Neuronal stem cell (in vitro differentiated cells): ENCODE measurements at regions not wholly inside any gene's neighbourhood (a gene's known extent, or its start where the extent isn't known, plus 50 kb on each side); places are given as distances from the start of the nearest gene placed in this dataset.

Source experiments
- DNase-seq: peaks from one replicate; pipeline ENCODE4 v3.0.0-alpha.2; 2013; ENCODE audit warnings: low spot score
- H2AFZ ChIP-seq: one replicate; pipeline ENCODE4 v1.6.1; 2013; ENCODE audit warnings: mild to moderate bottlenecking, low read length, inconsistent platforms
- H2AK5ac ChIP-seq: 2 replicates; pipeline ENCODE4 v1.6.1; 2013; ENCODE audit warnings: low read depth, mild to moderate bottlenecking, inconsistent platforms, low read length, moderate library complexity, mixed read lengths
- H2BK120ac ChIP-seq: 2 replicates; pipeline ENCODE4 v1.6.1; 2013; ENCODE audit warnings: low read depth, mild to moderate bottlenecking, inconsistent platforms, low read length, moderate library complexity, mixed read lengths
- H2BK12ac ChIP-seq: one replicate; pipeline ENCODE4 v1.6.1; 2013; ENCODE audit warnings: low read length, inconsistent platforms
- H2BK15ac ChIP-seq: 2 replicates; pipeline ENCODE4 v1.6.1; 2013; ENCODE audit warnings: mild to moderate bottlenecking, low read length, inconsistent platforms, mixed read lengths
- H2BK5ac ChIP-seq: one replicate; pipeline ENCODE4 v1.6.1; 2013; ENCODE audit warnings: inconsistent platforms, mild to moderate bottlenecking, low read length, moderate library complexity
- H3K14ac ChIP-seq: one replicate; pipeline ENCODE4 v1.6.1; 2013; ENCODE audit warnings: low read length, inconsistent platforms
- H3K18ac ChIP-seq: 2 replicates; pipeline ENCODE4 v1.6.1; 2013; ENCODE audit warnings: low read length, inconsistent platforms
- H3K23ac ChIP-seq: 2 replicates; pipeline ENCODE4 v1.6.1; 2013; ENCODE audit warnings: low read depth, mild to moderate bottlenecking, mixed read lengths, low read length, inconsistent platforms; ENCODE audit not compliant: poor library complexity
- H3K27ac ChIP-seq: replicated peaks from 3 replicates; pipeline ENCODE4 v1.5.1; 2013; ENCODE audit warnings: low read length, inconsistent platforms
- H3K27me3 ChIP-seq, 3 experiments: 2 replicates each; pipeline ENCODE4 v1.6.1; 2013; ENCODE audit warnings: low read length in 3 of 3, mild to moderate bottlenecking in 2 of 3, inconsistent platforms in 1 of 3, low read depth in 1 of 3, mixed read lengths in 1 of 3, moderate library complexity in 1 of 3; ENCODE audit not compliant: control insufficient read depth in 3 of 3, insufficient read depth in 3 of 3
- H3K36me3 ChIP-seq, 2 donors: replicated peaks in 1 of 2; 2 replicates each; pipeline ENCODE4 v1.6.1; 2013; ENCODE audit warnings: low read length in 2 of 2; ENCODE audit not compliant: control insufficient read depth in 2 of 2, insufficient read depth in 2 of 2
- H3K4ac ChIP-seq: 2 replicates; pipeline ENCODE4 v1.6.1; 2013; ENCODE audit warnings: inconsistent platforms, mild to moderate bottlenecking, low read length, moderate library complexity
- H3K4me1 ChIP-seq, 2 donors: 1 replicate in 1 of 2; 2 replicates in 1 of 2; pipeline ENCODE4 v1.6.1; 2013; ENCODE audit warnings: low read length in 2 of 2, low read depth in 1 of 2; ENCODE audit not compliant: control insufficient read depth in 2 of 2, insufficient read depth in 1 of 2
- H3K4me2 ChIP-seq: one replicate; pipeline ENCODE4 v1.6.1; 2013; ENCODE audit warnings: mild to moderate bottlenecking, low read length, inconsistent platforms; ENCODE audit not compliant: insufficient read depth, poor library complexity, severe bottlenecking
- H3K4me3 ChIP-seq, 2 donors: 2 replicates each; pipeline ENCODE4 v1.5.1; 2013; ENCODE audit warnings: low read length in 2 of 2, mild to moderate bottlenecking in 2 of 2, inconsistent platforms in 1 of 2, moderate library complexity in 1 of 2
- H3K79me1 ChIP-seq: one replicate; pipeline ENCODE4 v1.6.1; 2013; ENCODE audit warnings: low read depth, mild to moderate bottlenecking, inconsistent platforms, low read length, moderate library complexity
- H3K9ac ChIP-seq: one replicate; pipeline ENCODE4 v1.6.1; 2013; ENCODE audit warnings: mild to moderate bottlenecking, low read depth, low read length, inconsistent platforms; ENCODE audit not compliant: poor library complexity
- H3K9me3 ChIP-seq, 2 donors: replicated peaks in 1 of 2; 2 replicates each; pipeline versions ENCODE3 to v1.6.1; 2013; ENCODE audit warnings: low read length in 2 of 2, mild to moderate bottlenecking in 2 of 2, inconsistent platforms in 1 of 2, low read depth in 1 of 2, mixed read lengths in 1 of 2, moderate library complexity in 1 of 2; ENCODE audit not compliant: control insufficient read depth in 2 of 2, insufficient read depth in 1 of 2
- H4K8ac ChIP-seq: one replicate; pipeline ENCODE4 v1.6.1; 2013; ENCODE audit warnings: low read depth, mild to moderate bottlenecking, inconsistent platforms, low read length, moderate library complexity
- H4K91ac ChIP-seq: one replicate; pipeline ENCODE4 v1.6.1; 2013; ENCODE audit warnings: low read length, low read depth, mild to moderate bottlenecking, inconsistent platforms; ENCODE audit not compliant: poor library complexity
- WGBS, 2 donors: extraction: QIAGEN DNeasy Blood & Tissue Kit; methylation state at CpG; one replicate each; pipeline ENCODE4 v1.1.7; 2013; ENCODE audit warnings: missing lambda C conversion rate in 2 of 2, mixed read lengths in 1 of 2; ENCODE audit not compliant: insufficient read length in 2 of 2, insufficient replicate concordance in 1 of 2; ENCODE audit errors: extremely low coverage in 2 of 2; 5-methylcytosine and 5-hydroxymethylcytosine counted together

- DNase-seq: no peak
- no peak overlapping the region for H3K14ac ChIP-seq
- H3K79me1 ChIP-seq: no peaks in the 10 kb centered on the region
- H4K8ac ChIP-seq: no peak overlapping the region
- H3K18ac ChIP-seq: no peak overlapping the region
- no peak overlapping the region for H3K4me2 ChIP-seq
- no peak overlapping the region for H2BK12ac ChIP-seq
- no peak overlapping the region for H3K9ac ChIP-seq
- H4K91ac ChIP-seq: no peak overlapping the region
- H2BK120ac ChIP-seq: no peak overlapping the region
- no peaks in the 10 kb centered on the region for H3K27me3 ChIP-seq
- H2AK5ac ChIP-seq: no peak overlapping the region
- H3K4ac ChIP-seq: no peak overlapping the region
- H3K23ac ChIP-seq: no peak overlapping the region
- H3K36me3 ChIP-seq: no peaks in the 10 kb centered on the region
- H3K4me1 ChIP-seq: no peaks in the 10 kb centered on the region
- H3K27ac ChIP-seq: no peak overlapping the region
- no peak overlapping the region for H2AFZ ChIP-seq
- H2BK5ac ChIP-seq: no peak overlapping the region
- H3K4me3 ChIP-seq: no peak overlapping the region
- no CpG with 5 or more reads among the region's 7 CpGs for WGBS, 2 donors
- no peak overlapping the region for H2BK15ac ChIP-seq
- peaks cover 0 to 1% of the 10 kb centered on the region in 2 donors for H3K9me3 ChIP-seq
Measured at GRCh38 chr1:184279911-184280458, 106.8 kb upstream of the C1orf21 start.

DNA sequence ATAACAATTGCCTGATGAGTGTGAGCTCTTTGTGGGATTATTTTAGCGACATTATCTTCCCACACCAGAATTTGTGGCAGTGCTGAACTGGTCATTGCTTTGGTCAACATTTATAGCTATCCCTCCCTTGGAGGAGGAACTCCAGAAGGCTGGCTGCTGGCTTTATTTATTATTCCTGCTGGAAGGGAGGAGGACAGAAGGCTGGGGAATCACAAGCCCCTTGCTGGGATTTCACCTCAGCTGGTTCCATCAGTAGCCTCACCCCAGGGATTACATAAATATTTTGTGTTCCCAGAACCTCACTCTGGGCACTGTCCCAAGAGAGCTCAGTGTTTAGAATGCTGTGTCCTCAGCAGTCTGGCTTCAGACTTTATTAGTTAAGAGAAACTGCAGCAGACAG is 102.8 kb upstream of the C1orf21 start:
- Histone ChIP-seq H3K9ac (no peak overlapping the region), H3K4me3 (no peak overlapping the region), H2BK15ac (no peak overlapping the region), H3K79me1 (no peaks in the 10 kb centered on the region), H2AFZ (no peak overlapping the region), H3K27me3 (no peaks in the 10 kb centered on the region), H3K14ac (no peak overlapping the region), H2BK5ac (no peak overlapping the region), H3K36me3 (no peaks in the 10 kb centered on the region), H2BK120ac (no peak overlapping the region), H3K4me1 (no peaks in the 10 kb centered on the region), H3K9me3 (peaks cover 0 to 14% of the 10 kb centered on the region in 2 donors), H4K91ac (no peak overlapping the region), H2BK12ac (no peak overlapping the region), H4K8ac (no peak overlapping the region), H3K4me2 (no peak overlapping the region), H3K4ac (no peak overlapping the region), H3K23ac (no peak overlapping the region), H2AK5ac (no peak overlapping the region), H3K18ac (no peak overlapping the region), H3K27ac (no peak overlapping the region)
- no peak for DNase-seq
- WGBS, 2 donors: no CpG with 5 or more reads among the region's 1 CpG

- no peaks in the 10 kb centered on the region for H3K36me3 ChIP-seq
- H3K4me1 ChIP-seq: no peaks in the 10 kb centered on the region
- no peak overlapping the region for H3K23ac ChIP-seq
- no peak overlapping the region for H3K14ac ChIP-seq
- H3K79me1 ChIP-seq: no peaks in the 10 kb centered on the region
- no peak overlapping the region for H2BK120ac ChIP-seq
- no peak overlapping the region for H4K91ac ChIP-seq
- no peak overlapping the region for H3K4me3 ChIP-seq
- H3K9me3 ChIP-seq: peaks cover 6 to 20% of the 10 kb centered on the region in 2 donors
- no peak overlapping the region for H4K8ac ChIP-seq
- H3K18ac ChIP-seq: no peak overlapping the region
- H3K9ac ChIP-seq: no peak overlapping the region
- H2AFZ ChIP-seq: no peak overlapping the region
- no peak for DNase-seq
- H2AK5ac ChIP-seq: no peak overlapping the region
- no CpG with 5 or more reads among the region's 1 CpG for WGBS, 2 donors
- H3K4me2 ChIP-seq: no peak overlapping the region
- H2BK12ac ChIP-seq: no peak overlapping the region
- no peak overlapping the region for H2BK5ac ChIP-seq
- H3K27me3 ChIP-seq: no peaks in the 10 kb centered on the region
- no peak overlapping the region for H3K27ac ChIP-seq
- no peak overlapping the region for H3K4ac ChIP-seq
- H2BK15ac ChIP-seq: no peak overlapping the region
Measured at GRCh38 chr1:184284900-184285299, 101.9 kb upstream of the C1orf21 start.

DNA sequence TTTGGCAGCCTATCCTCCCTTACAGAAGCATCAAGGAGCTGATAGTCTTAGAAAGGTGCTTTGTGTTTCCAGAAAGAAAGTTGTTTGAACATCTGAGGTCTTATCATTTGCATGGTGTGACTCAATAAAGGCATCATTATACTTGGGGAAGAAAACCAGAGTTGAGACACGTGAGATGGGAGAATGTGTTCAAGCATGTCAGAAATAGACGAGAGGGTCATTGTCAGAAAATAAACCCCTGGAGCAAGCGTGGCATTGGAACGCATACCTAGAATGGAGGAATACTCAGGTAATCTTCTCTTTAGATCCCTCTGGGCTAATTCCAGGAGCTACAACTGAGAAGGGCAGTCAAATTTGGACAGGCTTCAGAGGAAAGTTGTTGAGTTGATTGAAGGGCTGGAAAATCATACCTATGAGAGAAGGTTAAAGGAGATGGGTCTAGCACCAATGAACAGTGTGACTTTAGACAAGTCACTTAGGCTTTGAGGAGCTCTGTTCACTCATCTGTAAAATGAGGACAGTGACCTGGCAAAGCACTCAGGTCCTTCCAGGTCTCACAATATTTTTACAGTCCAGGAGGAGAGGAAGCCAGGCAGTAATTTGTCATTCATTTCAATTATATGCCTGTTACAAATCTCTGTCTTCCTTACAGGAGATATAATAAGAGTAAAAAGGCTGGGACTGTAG is 101.3 kb upstream of the C1orf21 start:
- no peak overlapping the region for H2BK5ac ChIP-seq
- no peak for DNase-seq
- no peak overlapping the region for H4K8ac ChIP-seq
- no peak overlapping the region for H3K27ac ChIP-seq
- H3K79me1 ChIP-seq: no peaks in the 10 kb centered on the region
- H2BK12ac ChIP-seq: no peak overlapping the region
- peaks cover 12 to 25% of the 10 kb centered on the region in 2 donors for H3K9me3 ChIP-seq
- no peak overlapping the region for H3K9ac ChIP-seq
- no peaks in the 10 kb centered on the region for H3K27me3 ChIP-seq
- H3K14ac ChIP-seq: no peak overlapping the region
- WGBS, 2 donors: no CpG with 5 or more reads among the region's 4 CpGs
- no peak overlapping the region for H4K91ac ChIP-seq
- H2AK5ac ChIP-seq: no peak overlapping the region
- no peaks in the 10 kb centered on the region for H3K4me1 ChIP-seq
- no peak overlapping the region for H2BK120ac ChIP-seq
- no peak overlapping the region for H2BK15ac ChIP-seq
- no peaks in the 10 kb centered on the region for H3K36me3 ChIP-seq
- no peak overlapping the region for H3K4me3 ChIP-seq
- no peak overlapping the region for H3K4ac ChIP-seq
- no peak overlapping the region for H3K18ac ChIP-seq
- H2AFZ ChIP-seq: no peak overlapping the region
- no peak overlapping the region for H3K23ac ChIP-seq
- no peak overlapping the region for H3K4me2 ChIP-seq
